LNCaP clone FGC (cell line): ENCODE measurements at regions not wholly inside any gene's neighbourhood (a gene's known extent, or its start where the extent isn't known, plus 50 kb on each side); places are given as distances from the start of the nearest gene placed in this dataset.

Experiments used
- DNase-seq: peaks from one replicate; pipeline ENCODE4 v3.0.0-alpha.2; 2011; ENCODE audit warnings: low read depth
- H3K4me3 ChIP-seq: 2 replicates; pipeline ENCODE4 v1.5.1; 2011; ENCODE audit warnings: mild to moderate bottlenecking, low read depth, low read length, control low read depth
- CTCF ChIP-seq: IDR thresholded peaks from 2 replicates; pipeline ENCODE4 v1.5.1; 2012; ENCODE audit warnings: mild to moderate bottlenecking; ENCODE audit not compliant: control insufficient read depth, insufficient read depth; ENCODE audit errors: extremely low read depth

- no peak overlapping the region for H3K4me3 ChIP-seq
- no peak for DNase-seq
- no peak for TF ChIP-seq CTCF
Measured at GRCh38 chr2:103427567-103427966, 665.7 kb downstream of the TMEM182 start.

- H3K4me3 ChIP-seq: no peak overlapping the region
- no peak for TF ChIP-seq CTCF
- DNase-seq: no peak
Measured at GRCh38 chr2:103430191-103430590, 668.4 kb downstream of the TMEM182 start.

GRCh38 chr2:103435010-103435409 is 673.2 kb downstream of the TMEM182 start:
- DNase-seq: no peak
- no peak for TF ChIP-seq CTCF
- no peak overlapping the region for H3K4me3 ChIP-seq

- H3K4me3 ChIP-seq: no peak overlapping the region
- no peak for TF ChIP-seq CTCF
- no peak for DNase-seq
Measured at GRCh38 chr2:103437161-103437560, 675.3 kb downstream of the TMEM182 start.

- peak; percentile 46 for DNase-seq
- no peak for TF ChIP-seq CTCF
- no peak overlapping the region for H3K4me3 ChIP-seq
Measured at GRCh38 chr2:103445347-103445746, 683.5 kb downstream of the TMEM182 start.

GRCh38 chr2:103448495-103448894 is 686.7 kb downstream of the TMEM182 start:
- peak; percentile 45 for DNase-seq
- H3K4me3 ChIP-seq: no peak overlapping the region
- TF ChIP-seq CTCF: no peak

GRCh38 chr2:103451283-103451682 is 689.5 kb downstream of the TMEM182 start:
- no peak for TF ChIP-seq CTCF
- H3K4me3 ChIP-seq: no peak overlapping the region
- no peak for DNase-seq
